MM.1S (cell line): ENCODE measurements at regions not wholly inside any gene's neighbourhood (a gene's known extent, or its start where the extent isn't known, plus 50 kb on each side); places are given as distances from the start of the nearest gene placed in this dataset.
"Not testable (repeated sequence)": the region's sequence is repeated elsewhere in the genome, so short reads cannot be mapped to it uniquely, and the experiment has no call there.

Experiments
- CTCF ChIP-seq: fragments of 300-600 bp; sonication (generic); IDR thresholded peaks from 2 replicates; pipeline ENCODE4 v1.5.1; 2016; ENCODE audit warnings: antibody characterized with exemption, low read length, mixed read lengths
- EZH2phosphoT487 ChIP-seq: fragments of 300-600 bp; sonication (generic); IDR thresholded peaks from 2 replicates; pipeline ENCODE4 v1.6.1; 2018; ENCODE audit warnings: antibody characterized with exemption, low read length

- TF ChIP-seq CTCF, EZH2phosphoT487: not testable (repeated sequence)
Measured at GRCh38 chr2:91511166-91511565, 2819.7 kb downstream of the RPIA start.
